ENCODE measurements at regions not wholly inside any gene's neighbourhood (a gene's known extent, or its start where the extent isn't known, plus 50 kb on each side); places are given as distances from the start of the nearest gene placed in this dataset.
"Not testable (repeated sequence)": the region's sequence is repeated elsewhere in the genome, so short reads cannot be mapped to it uniquely, and the experiment has no call there.

GRCh38 chr1:55868026-55868425, 652.9 kb upstream of the USP24 start:
- DNase-seq (ENCODE audit: low read depth) = no peak

DNA sequence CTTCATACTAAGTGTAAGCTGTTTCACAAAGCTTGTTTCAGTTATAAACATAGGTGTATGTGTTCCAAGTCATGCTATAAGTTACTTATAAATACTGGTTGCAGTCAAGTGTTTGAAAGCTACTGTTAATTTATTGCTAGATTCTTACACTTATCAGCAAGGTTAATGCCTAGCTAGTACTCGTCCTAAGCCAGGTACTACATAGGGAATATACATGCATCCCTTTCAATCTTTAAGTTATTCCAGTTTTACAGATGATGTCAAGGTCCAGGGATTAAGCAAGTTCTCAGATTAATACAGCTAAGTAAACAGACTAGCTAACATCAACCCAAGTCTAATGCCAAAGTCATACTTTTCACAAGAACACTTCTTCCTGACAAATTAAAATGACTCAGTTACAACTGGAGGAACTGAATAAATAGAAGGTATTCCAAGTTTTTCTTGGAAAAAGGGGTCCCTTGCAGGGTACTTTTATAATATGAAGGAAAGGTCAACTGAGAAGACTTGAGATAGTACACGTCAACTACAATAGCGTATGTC, 652.2 kb upstream of the USP24 start:
- no peak for DNase-seq (ENCODE audit: low read depth)

DNA sequence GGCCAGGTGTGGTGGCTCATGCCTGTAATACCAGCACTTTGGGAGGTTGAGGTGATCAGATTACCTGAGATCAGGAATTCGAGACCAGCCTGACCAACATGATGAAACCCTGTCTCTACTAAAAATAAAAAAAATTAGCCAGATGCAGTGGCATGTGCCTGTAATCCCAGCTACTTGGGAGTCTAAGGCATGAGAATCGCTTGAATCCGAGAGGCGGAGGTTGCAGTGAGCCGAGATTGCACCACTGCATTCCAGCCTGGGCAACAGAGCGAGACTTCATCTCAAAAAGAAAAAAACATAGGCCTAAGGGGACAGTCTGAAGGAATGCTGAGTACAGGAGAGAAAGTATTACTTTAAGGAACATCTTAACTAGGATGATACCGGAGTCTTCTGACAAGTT, 650.6 kb upstream of the USP24 start:
- not testable (repeated sequence) for DNase-seq (ENCODE audit: low read depth)

GRCh38 chr1:55864251-55864650, 649.1 kb upstream of the USP24 start:
- DNase-seq (ENCODE audit: low read depth) = no peak

DNA sequence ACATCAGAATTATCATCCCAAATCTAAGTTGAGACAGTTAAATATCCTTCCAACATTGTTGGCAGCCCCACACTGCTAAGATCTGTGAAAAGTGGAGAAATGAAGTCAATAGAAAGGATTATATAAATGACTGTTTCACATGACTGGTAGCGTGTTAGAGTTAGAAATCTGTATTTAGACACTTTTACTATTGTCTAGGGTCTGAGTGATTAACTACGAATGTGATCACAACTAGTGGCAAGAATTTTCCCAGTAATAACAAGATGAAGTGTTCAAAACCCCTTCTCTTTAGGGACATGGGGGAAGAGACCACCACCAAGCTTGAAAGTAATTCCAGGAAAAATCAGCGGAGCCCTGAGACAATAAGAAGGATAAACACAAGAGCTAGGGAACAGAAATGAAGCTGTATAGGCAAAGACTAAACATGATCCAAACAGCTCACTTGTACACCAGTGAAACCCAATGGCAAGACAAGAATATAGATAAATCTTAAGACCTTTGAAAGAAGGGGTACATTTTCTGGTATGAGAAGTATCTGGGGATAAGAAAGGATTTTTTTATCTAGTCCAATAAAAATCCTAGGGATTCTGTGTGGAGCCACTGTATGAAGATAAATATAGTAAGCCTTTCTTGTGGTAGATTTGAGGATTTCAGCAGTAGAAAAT, 646.6 kb upstream of the USP24 start:
- no peak for DNase-seq (ENCODE audit: low read depth)

- DNase-seq (ENCODE audit: low read depth) = no peak
Observed at GRCh38 chr1:55860798-55861519, 645.8 kb upstream of the USP24 start.

- DNase-seq (ENCODE audit: low read depth) = no peak
Observed at GRCh38 chr1:55860326-55860725, 645.2 kb upstream of the USP24 start.

DNA sequence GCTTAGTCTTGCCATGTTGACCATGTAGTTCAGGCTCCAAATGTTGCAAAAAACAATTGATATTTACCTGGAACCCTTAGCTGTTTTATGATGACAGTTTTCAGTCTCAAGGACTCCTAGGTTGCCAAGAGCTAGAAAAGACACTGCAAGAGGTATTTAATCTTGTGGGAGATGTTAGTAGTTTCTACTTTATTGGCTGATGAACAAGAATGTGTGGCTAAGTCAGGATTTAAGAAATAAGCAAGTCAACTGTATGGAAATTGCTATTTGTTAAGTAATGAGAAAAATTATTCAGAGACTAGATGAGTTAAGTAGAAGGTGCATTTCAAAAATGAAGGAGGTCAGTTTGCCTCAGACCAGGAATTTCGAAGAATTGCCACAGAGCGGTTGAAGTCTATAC, 639.7 kb upstream of the USP24 start:
- no peak for DNase-seq (ENCODE audit: low read depth)

- no peak for DNase-seq (ENCODE audit: low read depth)
Observed at GRCh38 chr1:55848906-55849305, 633.7 kb upstream of the USP24 start.

DNA sequence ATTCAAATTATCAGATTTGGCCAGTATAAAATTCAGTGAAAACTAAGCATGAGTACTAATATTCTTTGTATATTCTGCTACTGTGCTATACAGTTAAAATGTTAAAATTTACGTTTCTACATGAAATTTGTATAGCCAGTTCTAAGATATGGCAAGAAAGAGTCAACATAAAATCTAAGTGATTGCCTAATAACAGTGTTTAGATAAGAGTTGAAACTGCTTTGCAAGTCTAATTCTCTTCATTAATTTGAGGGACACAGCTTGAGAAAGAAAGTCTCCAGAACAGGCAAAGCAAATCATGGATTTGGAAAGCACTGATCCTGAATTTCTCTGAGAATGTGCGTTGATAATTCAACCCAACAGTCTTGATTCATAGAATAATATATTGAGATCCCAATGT, 630.9 kb upstream of the USP24 start:
- no peak for DNase-seq (ENCODE audit: low read depth)

GRCh38 chr1:55844322-55844721, 629.2 kb upstream of the USP24 start:
- no peak for DNase-seq (ENCODE audit: low read depth)

- DNase-seq (ENCODE audit: low read depth) = no peak
Observed at GRCh38 chr1:55839626-55840025, 624.5 kb upstream of the USP24 start.

GRCh38 chr1:55839221-55839620, 624.1 kb upstream of the USP24 start:
- DNase-seq (ENCODE audit: low read depth) = no peak

GRCh38 chr1:55836086-55836485, 620.9 kb upstream of the USP24 start:
- no peak for DNase-seq (ENCODE audit: low read depth)

- DNase-seq (ENCODE audit: low read depth) = no peak
Observed at GRCh38 chr1:55833529-55834091, 618.4 kb upstream of the USP24 start.

GRCh38 chr1:55831759-55832158, 616.6 kb upstream of the USP24 start:
- no peak for DNase-seq (ENCODE audit: low read depth)

DNA sequence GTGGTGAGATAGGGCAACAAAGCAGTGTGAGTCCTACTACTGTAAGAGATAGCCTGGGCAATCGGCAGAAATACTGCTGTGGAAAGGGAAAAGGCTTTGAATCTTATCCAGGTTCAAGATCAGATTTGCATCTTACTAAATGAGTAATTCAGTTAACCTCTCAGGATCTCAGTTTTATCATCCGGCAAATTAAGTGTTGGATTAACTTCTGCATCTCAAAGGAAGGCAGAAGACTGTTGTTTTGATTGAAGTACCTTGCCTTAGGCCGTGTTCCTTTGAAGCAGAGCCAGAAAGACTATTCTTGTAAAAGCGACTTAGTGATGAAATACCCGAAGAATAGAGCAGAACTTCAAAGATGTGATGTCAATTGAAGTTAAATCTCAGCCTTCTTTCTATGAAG, 612.9 kb upstream of the USP24 start:
- no peak for DNase-seq (ENCODE audit: low read depth)

GRCh38 chr1:55827350-55827749, 612.2 kb upstream of the USP24 start:
- DNase-seq (ENCODE audit: low read depth) = peak; percentile 97

DNA sequence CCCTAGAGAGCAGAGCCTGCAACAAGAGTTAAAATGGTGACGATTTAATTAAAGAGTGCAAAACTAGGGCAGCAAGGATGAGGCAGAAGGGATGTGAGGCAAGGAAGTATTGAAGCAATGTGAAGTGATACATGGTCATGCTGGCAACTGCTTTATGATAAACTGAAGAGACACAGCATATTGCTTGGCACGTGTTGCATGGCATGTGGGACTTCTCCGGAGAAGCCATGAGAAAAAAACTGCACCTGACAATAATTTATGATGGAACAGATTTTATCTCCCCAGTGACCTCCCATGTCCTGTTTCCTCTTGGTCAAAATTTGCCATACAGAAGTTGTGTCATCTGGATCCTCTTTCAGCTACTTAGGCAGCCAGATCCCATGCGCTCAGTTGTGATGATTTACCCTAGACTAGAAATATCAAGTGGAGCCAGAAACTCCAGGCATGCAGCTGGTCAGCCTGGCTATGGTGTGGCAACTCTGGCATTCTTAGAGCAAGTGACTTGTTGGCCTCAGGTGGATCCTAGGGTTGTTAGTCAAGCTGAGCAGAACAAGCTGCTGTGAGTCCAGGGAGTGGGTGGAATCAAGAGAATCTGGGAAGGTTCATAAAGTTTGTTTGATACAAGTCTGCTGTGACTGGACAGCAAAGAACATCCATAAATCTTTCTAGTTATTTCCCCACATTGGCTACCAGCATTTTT, 611.4 kb upstream of the USP24 start:
- no peak for DNase-seq (ENCODE audit: low read depth)

DNA sequence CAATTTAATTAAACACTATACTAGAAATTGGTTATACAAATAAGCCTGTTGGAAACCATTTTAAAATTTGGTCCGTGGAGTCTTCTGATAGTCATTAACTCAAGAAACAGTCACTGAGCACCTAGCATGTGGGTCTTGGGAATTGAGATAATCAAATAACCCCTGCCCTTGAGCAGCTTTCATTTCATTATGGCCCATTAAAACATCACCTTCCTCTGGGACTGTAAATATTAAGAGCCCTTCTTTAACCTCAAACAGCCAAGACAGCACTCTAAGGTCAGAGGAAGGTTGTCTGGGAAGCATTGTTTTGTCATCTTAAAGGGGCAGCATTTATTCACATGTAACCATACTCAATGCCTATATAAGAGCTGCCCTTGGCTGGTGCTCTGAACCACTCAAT, 610.3 kb upstream of the USP24 start:
- DNase-seq (ENCODE audit: low read depth) = no peak

GRCh38 chr1:55824251-55824640, 609.1 kb upstream of the USP24 start:
- DNase-seq (ENCODE audit: low read depth) = no peak

- DNase-seq (ENCODE audit: low read depth) = no peak
Observed at GRCh38 chr1:55823541-55824250, 608.5 kb upstream of the USP24 start.

All from non-pigmented ciliary epithelial cell (primary cell).